H1 (cell line): ENCODE measurements at regions not wholly inside any gene's neighbourhood (a gene's known extent, or its start where the extent isn't known, plus 50 kb on each side); places are given as distances from the start of the nearest gene placed in this dataset.

ENCODE experiments used
- MAFK ChIP-seq: IDR thresholded peaks from 2 replicates; pipeline ENCODE4 v1.6.1; 2012; ENCODE audit warnings: low read depth, mild to moderate bottlenecking, improper control_type of control experiment, low read length

- TF ChIP-seq MAFK, result no peak
Measured at GRCh38 chr3:28151608-28152228, 89.7 kb upstream of the CMC1 start (continued).
